ENCODE measurements at regions not wholly inside any gene's neighbourhood (a gene's known extent, or its start where the extent isn't known, plus 50 kb on each side); places are given as distances from the start of the nearest gene placed in this dataset.

- Mint-ChIP-seq H3K4me3 (no peak overlapping the region), H3K27ac (no peak overlapping the region), H3K9me3 (no peaks in the 10 kb centered on the region), H3K4me1 (no peaks in the 10 kb centered on the region), H3K36me3 (ENCODE audit: low read depth) (no peaks in the 10 kb centered on the region), H3K27me3 (ENCODE audit: insufficient read depth) (no peaks in the 10 kb centered on the region)
- no peak for DNase-seq
- Histone ChIP-seq H3K9ac (ENCODE audit: extremely low read depth, low read length, poor library complexity, severe bottlenecking) (no peak overlapping the region), H3K4me3 (ENCODE audit: low read length) (no peak overlapping the region), H3K27me3 (ENCODE audit: control insufficient read depth, insufficient read depth, low read length, poor library complexity, severe bottlenecking) (no peaks in the 10 kb centered on the region), H3K9me3 (ENCODE audit: control insufficient read depth, low read length) (no peaks in the 10 kb centered on the region), H3K27ac (ENCODE audit: low read depth, low read length) (no peak overlapping the region), H3K4me1 (ENCODE audit: control insufficient read depth, insufficient read depth, low read length) (no peaks in the 10 kb centered on the region), H3K36me3 (ENCODE audit: control insufficient read depth, insufficient read depth, low read length) (no peaks in the 10 kb centered on the region)
- WGBS, 2 experiments (ENCODE audit: insufficient coverage in 1 of 2, insufficient read length in 1 of 2): 83% methylated on average over 2 of the region's 2 CpGs; no CpG with 5 or more reads in 1 of the 2 experiments
- no peak for TF ChIP-seq CTCF (conservative IDR thresholded peaks at IDR 0.05)
Observed at GRCh38 chr2:185108588-185108987, 510.3 kb downstream of the ZNF804A start.

- H3K4me3 Mint-ChIP-seq: no peak overlapping the region
- Histone ChIP-seq H3K27me3 (ENCODE audit: control insufficient read depth, insufficient read depth, low read length, poor library complexity, severe bottlenecking) (no peaks in the 10 kb centered on the region), H3K4me3 (ENCODE audit: low read length) (no peak overlapping the region), H3K9me3 (ENCODE audit: control insufficient read depth, low read length) (no peaks in the 10 kb centered on the region), H3K27ac (ENCODE audit: low read depth, low read length) (no peak overlapping the region), H3K9ac (ENCODE audit: extremely low read depth, low read length, poor library complexity, severe bottlenecking) (no peak overlapping the region), H3K4me1 (ENCODE audit: control insufficient read depth, insufficient read depth, low read length) (no peaks in the 10 kb centered on the region), H3K36me3 (ENCODE audit: control insufficient read depth, insufficient read depth, low read length) (no peaks in the 10 kb centered on the region)
- H3K36me3 Mint-ChIP-seq (ENCODE audit: low read depth): no peaks in the 10 kb centered on the region
- 100% methylated on average over 1 of the region's 1 CpG; no CpG with 5 or more reads in 1 of the 2 experiments for WGBS, 2 experiments (ENCODE audit: insufficient coverage in 1 of 2, insufficient read length in 1 of 2)
- TF ChIP-seq CTCF (conservative IDR thresholded peaks at IDR 0.05): no peak
- no peaks in the 10 kb centered on the region for H3K27me3 Mint-ChIP-seq (ENCODE audit: insufficient read depth)
- H3K4me1 Mint-ChIP-seq: no peaks in the 10 kb centered on the region
- DNase-seq: no peak
- no peaks in the 10 kb centered on the region for H3K9me3 Mint-ChIP-seq
- no peak overlapping the region for H3K27ac Mint-ChIP-seq
Observed at GRCh38 chr2:185127412-185127811, 529.1 kb downstream of the ZNF804A start.

- no peak for TF ChIP-seq CTCF (conservative IDR thresholded peaks at IDR 0.05)
- no peak overlapping the region for H3K27ac Mint-ChIP-seq
- no peaks in the 10 kb centered on the region for H3K27me3 Mint-ChIP-seq (ENCODE audit: insufficient read depth)
- no peaks in the 10 kb centered on the region for H3K9me3 ChIP-seq (ENCODE audit: control insufficient read depth, low read length)
- H3K27me3 ChIP-seq (ENCODE audit: control insufficient read depth, insufficient read depth, low read length, poor library complexity, severe bottlenecking): no peaks in the 10 kb centered on the region
- no peak overlapping the region for H3K4me3 ChIP-seq (ENCODE audit: low read length)
- H3K36me3 ChIP-seq (ENCODE audit: control insufficient read depth, insufficient read depth, low read length): no peaks in the 10 kb centered on the region
- no peak overlapping the region for H3K9ac ChIP-seq (ENCODE audit: extremely low read depth, low read length, poor library complexity, severe bottlenecking)
- no peaks in the 10 kb centered on the region for H3K4me1 Mint-ChIP-seq
- H3K4me1 ChIP-seq (ENCODE audit: control insufficient read depth, insufficient read depth, low read length): no peaks in the 10 kb centered on the region
- H3K27ac ChIP-seq (ENCODE audit: low read depth, low read length): no peak overlapping the region
- H3K36me3 Mint-ChIP-seq (ENCODE audit: low read depth): no peaks in the 10 kb centered on the region
- peaks cover 4% of the 10 kb centered on the region for H3K9me3 Mint-ChIP-seq
- no peak overlapping the region for H3K4me3 Mint-ChIP-seq
- no peak for DNase-seq
Observed at GRCh38 chr2:185128346-185128745, 530.0 kb downstream of the ZNF804A start.
